Left lung (tissue), 4 donors: ENCODE measurements at regions not wholly inside any gene's neighbourhood (a gene's known extent, or its start where the extent isn't known, plus 50 kb on each side); places are given as distances from the start of the nearest gene placed in this dataset.
"Not testable (repeated sequence)": the region's sequence is repeated elsewhere in the genome, so short reads cannot be mapped to it uniquely, and the experiment has no call there.

Source experiments
- ATAC-seq: fragments of 200-7000 bp; cut with Tn5 transposase; one replicate; pipeline ENCODE4 v1.9.1; 2020; ENCODE audit warnings: moderate library complexity
- DNase-seq, 4 donors: peaks; one replicate each; pipeline ENCODE4 v3.0.0-alpha.2; 2013 to 2020
- H3K27ac ChIP-seq, 2 donors: fragments of 200-600 bp; sonication (generic) in 1 of 2; one replicate each; pipeline versions ENCODE4 v1.5.0 to v1.8.0; 2020 to 2021
- H3K27me3 ChIP-seq, 2 donors: fragments of 200-600 bp; sonication (generic) in 1 of 2; one replicate each; pipeline versions ENCODE4 v1.5.0 to v1.8.0; 2020 to 2021
- H3K36me3 ChIP-seq, 2 donors: fragments of 200-600 bp; sonication (generic) in 1 of 2; one replicate each; pipeline versions ENCODE4 v1.5.0 to v1.8.0; 2020 to 2021
- H3K4me1 ChIP-seq, 2 donors: fragments of 200-600 bp; one replicate each; pipeline ENCODE4 v1.8.0; 2021
- H3K4me3 ChIP-seq, 2 donors: fragments of 200-600 bp; sonication (generic) in 1 of 2; one replicate each; pipeline versions ENCODE4 v1.5.0 to v1.8.0; 2020 to 2021; ENCODE audit warnings: mild to moderate bottlenecking in 1 of 2
- H3K9me3 ChIP-seq, 2 donors: fragments of 200-600 bp; sonication (generic) in 1 of 2; one replicate each; pipeline versions ENCODE4 v1.5.0 to v1.8.0; 2020 to 2021
- intact Hi-C, 2 donors: fragments of 100-400 bp; cut with DNase I; formaldehyde crosslinking; loops; one replicate each; pipeline versions ENCODE4 v1.11.2 to v1.14.2; 2022
- TF ChIP-seq, protein P1 (sequence below), 2 donors: fragments of 200-600 bp; sonication (generic) in 1 of 2; IDR thresholded peaks; one replicate each; pipeline versions ENCODE4 v1.5.0 to v1.8.0; 2021; ENCODE audit warnings: antibody characterized with exemption in 2 of 2
- donor health status: DM: no; HTN: yes; CAD: no.
- donor health status: DM: no; HTN: no; CAD: no.

- TF ChIP-seq, protein P1, sequence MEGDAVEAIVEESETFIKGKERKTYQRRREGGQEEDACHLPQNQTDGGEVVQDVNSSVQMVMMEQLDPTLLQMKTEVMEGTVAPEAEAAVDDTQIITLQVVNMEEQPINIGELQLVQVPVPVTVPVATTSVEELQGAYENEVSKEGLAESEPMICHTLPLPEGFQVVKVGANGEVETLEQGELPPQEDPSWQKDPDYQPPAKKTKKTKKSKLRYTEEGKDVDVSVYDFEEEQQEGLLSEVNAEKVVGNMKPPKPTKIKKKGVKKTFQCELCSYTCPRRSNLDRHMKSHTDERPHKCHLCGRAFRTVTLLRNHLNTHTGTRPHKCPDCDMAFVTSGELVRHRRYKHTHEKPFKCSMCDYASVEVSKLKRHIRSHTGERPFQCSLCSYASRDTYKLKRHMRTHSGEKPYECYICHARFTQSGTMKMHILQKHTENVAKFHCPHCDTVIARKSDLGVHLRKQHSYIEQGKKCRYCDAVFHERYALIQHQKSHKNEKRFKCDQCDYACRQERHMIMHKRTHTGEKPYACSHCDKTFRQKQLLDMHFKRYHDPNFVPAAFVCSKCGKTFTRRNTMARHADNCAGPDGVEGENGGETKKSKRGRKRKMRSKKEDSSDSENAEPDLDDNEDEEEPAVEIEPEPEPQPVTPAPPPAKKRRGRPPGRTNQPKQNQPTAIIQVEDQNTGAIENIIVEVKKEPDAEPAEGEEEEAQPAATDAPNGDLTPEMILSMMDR (IDR thresholded peaks at IDR 0.05): no peak
- H3K27me3 ChIP-seq: no peaks in the 10 kb centered on the region
- ATAC-seq: no peak
- H3K9me3 ChIP-seq: peaks cover 0 to 17% of the 10 kb centered on the region in 2 donors
- H3K4me3 ChIP-seq: no peak overlapping the region
- no peaks in the 10 kb centered on the region for H3K36me3 ChIP-seq
- no peak overlapping the region for H3K27ac ChIP-seq
- intact Hi-C loops: no loop called here
- no peak for DNase-seq
- H3K4me1 ChIP-seq: no peaks in the 10 kb centered on the region
Observed at GRCh38 chr12:105534068-105534467, 203.6 kb downstream of the C12orf75 start.

GRCh38 chr12:105535033-105535432 is 204.5 kb downstream of the C12orf75 start:
- intact Hi-C loops, H3K4me1 ChIP-seq: not testable (repeated sequence)

DNA sequence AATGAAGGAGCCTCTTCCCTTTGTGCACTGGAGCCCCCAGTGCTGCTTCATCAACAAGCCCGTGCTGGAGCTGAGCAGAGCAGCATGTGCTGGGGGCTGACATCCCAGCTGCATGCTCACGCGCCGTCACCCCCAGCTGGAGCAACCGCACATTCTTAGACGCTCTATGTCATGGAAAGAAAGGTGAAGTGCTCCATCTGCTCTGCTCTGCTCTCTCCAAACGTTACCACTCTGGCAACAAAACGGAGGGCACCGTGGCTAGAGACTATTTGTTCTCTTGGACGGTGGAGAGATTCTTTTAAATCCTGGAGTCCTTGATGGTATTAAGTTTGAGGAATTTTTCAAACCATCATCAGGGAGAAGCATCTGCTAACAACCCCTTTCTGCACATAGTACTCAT is 208.4 kb downstream of the C12orf75 start:
- Histone ChIP-seq H3K4me3 (no peak overlapping the region), H3K36me3 (no peaks in the 10 kb centered on the region), H3K4me1 (no peaks in the 10 kb centered on the region), H3K9me3 (peaks cover 0 to 30% of the 10 kb centered on the region in 2 donors), H3K27me3 (no peaks in the 10 kb centered on the region), H3K27ac (no peak overlapping the region)
- peak; percentile 31 for ATAC-seq
- intact Hi-C loops: no loop called here
- TF ChIP-seq, protein P1 (IDR thresholded peaks at IDR 0.05): no peak
- DNase-seq: no peak

More at GRCh38 chr12:105535033-105535432, 204.5 kb downstream of the C12orf75 start:
- H3K9me3 ChIP-seq: peaks cover 0 to 17% of the 10 kb centered on the region in 2 donors
- DNase-seq, H3K36me3 ChIP-seq, H3K27ac ChIP-seq, H3K27me3 ChIP-seq, H3K4me3 ChIP-seq, ATAC-seq: not testable (repeated sequence)

- no peaks in the 10 kb centered on the region for H3K27me3 ChIP-seq
Observed at GRCh38 chr12:105539735-105540134, 209.2 kb downstream of the C12orf75 start.

DNA sequence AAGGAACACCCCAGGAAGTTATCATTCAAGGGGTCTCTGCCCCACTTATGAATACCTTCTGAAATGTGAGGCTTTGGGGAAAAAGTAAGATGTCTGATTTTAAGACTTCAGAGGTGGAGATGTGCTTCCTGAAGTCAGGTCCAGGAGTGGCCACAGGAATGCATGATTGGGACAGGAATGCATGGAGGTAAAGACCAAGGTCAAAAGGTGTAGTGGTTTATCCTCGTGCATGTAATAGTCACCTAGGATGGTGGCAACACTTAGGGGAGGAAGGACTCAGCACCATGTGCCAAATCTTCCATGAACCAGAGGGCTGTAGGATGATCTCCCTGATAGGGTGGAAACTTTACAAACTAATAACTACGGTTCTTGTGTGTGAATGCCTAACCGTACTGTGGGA is 217.3 kb downstream of the C12orf75 start:
- H3K27ac ChIP-seq: no peak overlapping the region
- H3K4me1 ChIP-seq: no peaks in the 10 kb centered on the region
- intact Hi-C loops: no loop called here
- H3K27me3 ChIP-seq: no peaks in the 10 kb centered on the region
- DNase-seq (no peak), ATAC-seq (no peak)
- no peaks in the 10 kb centered on the region for H3K36me3 ChIP-seq
- H3K4me3 ChIP-seq: no peak overlapping the region
- TF ChIP-seq, protein P1 (IDR thresholded peaks at IDR 0.05): no peak
- H3K9me3 ChIP-seq: no peaks in the 10 kb centered on the region

More at GRCh38 chr12:105539735-105540134, 209.2 kb downstream of the C12orf75 start:
- no peak for DNase-seq
- intact Hi-C loops: no loop called here
- no peak for ATAC-seq
- peaks cover 0 to 22% of the 10 kb centered on the region in 2 donors for H3K9me3 ChIP-seq
- H3K4me3 ChIP-seq: no peak overlapping the region
- TF ChIP-seq, protein P1 (IDR thresholded peaks at IDR 0.05): no peak
- no peaks in the 10 kb centered on the region for H3K4me1 ChIP-seq
- H3K36me3 ChIP-seq: no peaks in the 10 kb centered on the region
- H3K27ac ChIP-seq: no peak overlapping the region

GRCh38 chr12:105548626-105549025 is 218.1 kb downstream of the C12orf75 start:
- H3K4me1 ChIP-seq: no peaks in the 10 kb centered on the region
- H3K27me3 ChIP-seq: no peaks in the 10 kb centered on the region
- intact Hi-C loops: no loop called here
- no peak overlapping the region for H3K4me3 ChIP-seq
- DNase-seq (no peak), ATAC-seq (no peak)
- no peaks in the 10 kb centered on the region for H3K36me3 ChIP-seq
- no peak overlapping the region for H3K27ac ChIP-seq
- TF ChIP-seq, protein P1 (IDR thresholded peaks at IDR 0.05): no peak
- no peaks in the 10 kb centered on the region for H3K9me3 ChIP-seq
